OCI-LY1 (cell line): ENCODE measurements at regions not wholly inside any gene's neighbourhood (a gene's known extent, or its start where the extent isn't known, plus 50 kb on each side); places are given as distances from the start of the nearest gene placed in this dataset.

Source experiments
- EZH2 ChIP-seq: fragments of 200-600 bp; sonication (generic), shearing (Covaris generic); IDR thresholded peaks from 2 replicates; pipeline ENCODE4 v1.8.0; 2017; ENCODE audit warnings: borderline replicate concordance, mixed run types, mild to moderate bottlenecking, antibody characterized with exemption, low read length, moderate library complexity, mixed read lengths
- TF ChIP-seq, protein P1 (sequence below): fragments of 200-600 bp; sonication (generic), shearing (Covaris generic); IDR thresholded peaks from 2 replicates; pipeline ENCODE4 v1.5.1; 2017; ENCODE audit warnings: mild to moderate bottlenecking, antibody characterized with exemption, low read length, moderate library complexity, mixed read lengths

DNA sequence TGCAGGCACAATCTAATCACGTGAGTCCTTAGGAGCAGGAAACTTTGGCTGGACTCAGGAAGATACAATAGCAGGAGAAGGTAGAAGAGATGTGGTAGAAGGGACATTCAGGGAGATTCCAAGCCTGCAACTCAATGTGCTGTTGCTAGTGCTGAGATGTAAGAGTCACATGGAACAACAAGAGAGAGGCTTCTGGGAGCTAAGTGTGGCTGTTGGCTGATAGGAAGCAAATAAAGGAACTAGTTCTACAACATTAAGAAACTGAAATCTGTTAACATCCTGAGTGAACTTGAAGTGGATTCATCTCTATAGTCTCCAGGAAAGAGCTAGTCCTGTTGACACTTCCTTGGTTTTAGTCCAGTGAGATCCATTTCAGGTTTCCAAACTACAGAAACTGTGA is 1207.4 kb downstream of the ADGRL3 start:
- no peak for TF ChIP-seq EZH2
- TF ChIP-seq, protein P1, sequence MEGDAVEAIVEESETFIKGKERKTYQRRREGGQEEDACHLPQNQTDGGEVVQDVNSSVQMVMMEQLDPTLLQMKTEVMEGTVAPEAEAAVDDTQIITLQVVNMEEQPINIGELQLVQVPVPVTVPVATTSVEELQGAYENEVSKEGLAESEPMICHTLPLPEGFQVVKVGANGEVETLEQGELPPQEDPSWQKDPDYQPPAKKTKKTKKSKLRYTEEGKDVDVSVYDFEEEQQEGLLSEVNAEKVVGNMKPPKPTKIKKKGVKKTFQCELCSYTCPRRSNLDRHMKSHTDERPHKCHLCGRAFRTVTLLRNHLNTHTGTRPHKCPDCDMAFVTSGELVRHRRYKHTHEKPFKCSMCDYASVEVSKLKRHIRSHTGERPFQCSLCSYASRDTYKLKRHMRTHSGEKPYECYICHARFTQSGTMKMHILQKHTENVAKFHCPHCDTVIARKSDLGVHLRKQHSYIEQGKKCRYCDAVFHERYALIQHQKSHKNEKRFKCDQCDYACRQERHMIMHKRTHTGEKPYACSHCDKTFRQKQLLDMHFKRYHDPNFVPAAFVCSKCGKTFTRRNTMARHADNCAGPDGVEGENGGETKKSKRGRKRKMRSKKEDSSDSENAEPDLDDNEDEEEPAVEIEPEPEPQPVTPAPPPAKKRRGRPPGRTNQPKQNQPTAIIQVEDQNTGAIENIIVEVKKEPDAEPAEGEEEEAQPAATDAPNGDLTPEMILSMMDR = no peak
